RPMI7951 (cell line): ENCODE measurements at regions not wholly inside any gene's neighbourhood (a gene's known extent, or its start where the extent isn't known, plus 50 kb on each side); places are given as distances from the start of the nearest gene placed in this dataset.
"Not testable (repeated sequence)": the region's sequence is repeated elsewhere in the genome, so short reads cannot be mapped to it uniquely, and the experiment has no call there.

Experiments used
- DNase-seq: peaks from one replicate; pipeline ENCODE4 v3.0.0-alpha.2; 2012; ENCODE audit warnings: low read depth

GRCh38 chr3:18552579-18553105 lies 127.5 kb upstream of the SATB1 start:
- DNase-seq: not testable (repeated sequence)

DNA sequence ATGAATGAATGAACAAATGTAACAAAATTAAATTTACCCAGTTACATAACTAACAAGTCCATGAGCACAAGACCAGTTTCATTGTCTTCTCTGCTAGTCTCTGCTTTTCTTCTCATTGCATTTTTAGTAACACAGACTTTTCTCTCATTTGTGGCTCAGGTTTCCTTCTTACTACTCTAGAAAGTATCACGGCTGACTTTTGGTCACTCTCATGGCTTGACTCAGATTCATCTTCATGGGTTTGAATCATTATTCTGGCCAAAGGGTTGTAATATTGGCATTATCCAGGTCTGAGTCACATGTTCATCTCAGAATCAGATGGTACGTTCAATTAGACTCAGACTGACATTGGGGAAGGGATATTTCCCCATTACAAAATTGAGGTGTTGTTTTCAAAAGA lies 121.5 kb upstream of the SATB1 start:
- DNase-seq: no peak

- DNase-seq: peak; percentile 5
These were observed 119.0 kb upstream of the SATB1 start for GRCh38 chr3:18544146-18544545.

DNA sequence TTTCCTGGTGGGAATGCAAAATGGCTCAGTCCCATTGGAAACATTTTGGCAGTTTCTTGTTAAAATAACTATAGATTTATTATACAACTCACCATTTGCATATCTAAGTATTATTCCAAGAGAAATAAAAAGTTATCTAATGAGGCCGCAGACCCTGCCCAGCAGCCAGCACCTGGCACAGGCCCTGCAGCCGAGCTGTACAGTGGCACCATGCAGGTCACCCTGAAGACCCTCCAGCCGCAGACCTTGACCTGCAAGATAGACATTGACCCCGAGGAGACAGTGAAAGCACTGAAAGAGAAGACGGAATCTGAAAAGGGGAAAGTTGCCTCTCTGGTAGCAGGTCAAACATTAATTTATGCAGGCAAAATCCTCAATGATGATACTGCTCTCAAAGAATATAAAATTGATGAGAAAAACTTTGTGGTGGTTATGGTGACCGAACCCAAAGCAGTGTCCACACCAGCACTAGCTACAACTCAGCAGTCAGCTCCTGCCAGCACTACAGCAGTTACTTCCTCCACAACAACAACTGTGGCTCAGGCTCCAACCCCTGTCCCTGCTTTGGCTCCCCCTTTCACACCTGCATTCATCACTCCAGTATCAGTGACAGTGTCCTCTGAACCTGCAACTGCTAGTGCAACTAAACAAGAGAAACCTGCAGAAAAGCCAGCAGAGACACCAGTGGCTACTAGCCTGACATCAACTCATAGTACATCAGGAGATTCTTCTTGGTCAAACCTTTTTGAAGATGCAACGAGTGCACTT lies 113.5 kb upstream of the SATB1 start:
- DNase-seq: no peak

DNA sequence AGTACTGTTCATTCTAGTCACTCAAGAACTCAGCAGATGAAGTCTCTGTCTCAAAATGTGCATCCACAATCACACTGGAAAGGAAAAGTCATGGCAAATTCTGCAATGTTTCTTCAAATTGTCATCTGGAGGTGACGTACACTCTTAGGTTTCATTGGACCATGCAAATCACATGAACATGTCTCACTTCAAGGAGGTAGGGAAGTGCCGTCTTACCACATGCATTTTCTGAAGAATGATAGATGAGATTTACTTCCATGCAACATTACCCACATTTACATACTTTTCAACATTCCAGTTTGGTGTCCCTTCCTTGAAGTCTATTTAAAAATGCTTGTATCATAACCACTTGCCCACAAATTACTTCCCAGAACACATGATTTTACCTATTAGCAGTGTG lies 107.9 kb upstream of the SATB1 start:
- no peak for DNase-seq

DNA sequence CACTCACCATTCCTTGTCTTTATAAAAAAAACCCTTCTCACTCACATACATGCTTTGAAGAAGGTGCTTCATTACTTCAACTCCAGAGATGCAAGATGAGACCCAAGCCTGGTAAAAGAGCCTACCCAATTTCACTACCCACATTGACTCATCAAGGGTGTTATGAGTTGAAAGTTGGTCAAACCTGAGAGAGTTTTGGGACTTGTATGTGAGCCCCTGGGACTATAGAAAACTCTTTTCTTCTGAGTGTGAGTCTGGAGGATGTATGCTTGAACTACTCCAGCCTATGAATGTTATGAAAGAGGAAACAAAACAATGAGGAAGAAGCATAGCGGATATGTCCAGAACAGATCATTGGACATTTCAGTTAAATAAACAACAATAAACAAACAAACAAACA lies 106.5 kb upstream of the SATB1 start:
- no peak for DNase-seq

- DNase-seq: no peak
These were observed 104.5 kb upstream of the SATB1 start for GRCh38 chr3:18529631-18530030.

DNA sequence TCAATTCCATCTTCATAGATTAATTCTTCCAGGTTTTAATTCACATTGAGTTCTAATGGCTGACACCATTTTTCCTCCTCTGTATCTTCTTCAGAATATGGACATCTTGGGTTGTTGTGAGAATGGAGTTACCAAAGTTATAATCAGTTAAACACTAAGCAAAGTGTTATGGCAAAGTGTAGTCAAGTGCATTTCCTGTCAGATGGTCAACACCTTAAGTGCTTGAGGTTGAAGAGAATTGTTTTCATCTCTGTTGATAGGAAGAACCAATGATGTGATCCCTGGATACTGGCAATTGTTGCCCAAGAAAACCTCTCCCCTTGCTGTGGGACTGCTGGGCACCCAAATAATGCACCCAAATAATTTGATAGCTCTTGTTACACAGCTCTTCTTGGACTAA lies 102.6 kb upstream of the SATB1 start:
- no peak for DNase-seq

GRCh38 chr3:18526667-18527066 lies 101.5 kb upstream of the SATB1 start:
- DNase-seq: no peak

GRCh38 chr3:18516170-18516569 lies 91.0 kb upstream of the SATB1 start:
- not testable (repeated sequence) for DNase-seq

DNA sequence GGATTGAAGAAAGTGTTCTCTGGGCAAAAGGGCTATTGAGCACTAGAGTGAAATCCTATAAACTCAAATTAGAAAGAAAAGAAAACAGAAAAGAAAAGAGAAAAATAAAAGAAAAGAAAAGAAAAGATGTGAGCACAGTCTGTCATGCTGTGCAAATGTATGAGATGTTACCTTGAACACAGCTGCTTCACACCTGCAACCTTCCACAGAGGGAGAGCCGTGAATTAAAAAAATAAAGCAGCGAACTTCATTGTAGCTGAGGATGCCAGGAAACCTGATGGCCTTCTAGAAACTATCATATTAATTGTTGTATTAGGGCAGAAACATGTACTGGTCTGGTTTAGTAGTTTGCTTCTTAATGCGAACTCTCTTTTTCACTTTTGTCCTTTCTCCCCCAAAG lies 88.0 kb upstream of the SATB1 start:
- DNase-seq: no peak

DNA sequence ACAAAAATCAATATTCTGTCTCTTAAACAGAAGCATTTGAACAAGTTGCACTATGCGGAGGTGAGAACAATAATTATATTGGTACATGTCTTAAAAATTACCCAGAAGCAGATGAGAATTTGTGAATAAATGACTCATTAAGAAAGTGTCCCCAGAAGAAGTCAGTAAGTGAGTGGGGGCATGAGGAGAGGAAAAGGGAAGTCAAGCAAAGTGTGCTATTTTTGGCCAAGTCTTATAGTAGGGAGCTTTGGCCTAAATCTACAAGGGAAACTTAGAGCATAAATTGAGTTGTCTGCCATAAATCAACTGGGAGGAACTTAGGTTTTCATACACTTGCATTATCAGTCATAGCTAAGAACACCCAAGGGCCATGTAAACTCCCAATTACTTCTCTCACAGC lies 86.9 kb upstream of the SATB1 start:
- DNase-seq: no peak

GRCh38 chr3:18510947-18511346 lies 85.8 kb upstream of the SATB1 start:
- no peak for DNase-seq

DNA sequence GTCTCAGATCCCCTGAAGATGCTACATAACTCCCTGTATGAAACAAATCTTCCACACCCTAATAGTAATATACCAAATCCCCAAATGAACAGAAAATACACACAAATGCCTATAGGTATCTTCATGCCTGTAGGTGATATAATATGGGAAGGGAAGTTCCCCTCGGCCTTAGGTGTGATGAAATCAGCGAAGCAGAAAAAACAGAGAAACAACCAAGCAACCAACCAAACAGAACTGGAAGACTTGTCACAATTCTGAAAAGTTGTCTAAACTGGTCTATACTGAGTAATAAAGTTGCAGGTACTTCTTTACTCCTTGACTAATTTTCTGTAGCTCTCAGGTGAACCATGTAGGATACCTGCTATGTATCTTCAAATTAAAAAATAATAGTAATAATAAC lies 82.2 kb upstream of the SATB1 start:
- no peak for DNase-seq

- no peak for DNase-seq
These were observed 79.9 kb upstream of the SATB1 start for GRCh38 chr3:18505056-18505455.

- DNase-seq: no peak
These were observed 76.7 kb upstream of the SATB1 start for GRCh38 chr3:18501679-18502343.

DNA sequence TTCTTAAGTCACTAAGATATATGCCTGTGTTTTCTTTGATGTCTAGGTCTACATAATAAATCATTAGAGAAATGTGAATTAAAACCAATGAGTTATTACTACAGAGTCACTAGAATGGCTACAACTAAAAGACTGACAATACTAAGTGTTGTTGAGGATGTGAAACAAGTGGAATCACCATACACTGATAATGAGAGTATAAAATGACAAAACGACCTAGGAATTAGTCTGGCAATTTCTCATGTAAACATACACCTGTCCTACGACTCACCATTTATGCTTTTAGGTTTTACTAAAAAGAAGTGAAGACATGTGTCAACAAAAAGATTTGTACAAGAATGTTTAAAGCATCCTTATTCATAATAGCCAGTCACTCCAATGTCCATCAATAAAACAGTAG lies 75.2 kb upstream of the SATB1 start:
- no peak for DNase-seq

DNA sequence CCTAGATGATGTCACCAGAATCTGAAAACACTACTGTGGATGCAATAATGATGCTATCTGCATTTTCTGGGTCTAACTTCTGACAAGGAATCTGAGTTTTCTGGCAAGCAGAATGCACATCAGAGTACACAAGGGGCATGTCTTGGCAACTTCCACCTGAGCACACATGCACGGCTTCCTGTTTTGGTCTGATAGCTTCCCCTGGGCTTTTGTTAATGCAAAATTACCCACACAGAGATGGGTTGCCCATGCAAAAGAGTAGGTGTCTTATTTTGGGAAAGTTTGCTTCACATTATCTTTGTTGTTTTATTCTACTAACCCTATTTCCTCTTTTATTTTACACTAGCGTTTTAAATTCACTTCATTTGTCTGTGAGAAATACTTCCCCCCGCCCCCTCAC lies 74.2 kb upstream of the SATB1 start:
- no peak for DNase-seq

DNA sequence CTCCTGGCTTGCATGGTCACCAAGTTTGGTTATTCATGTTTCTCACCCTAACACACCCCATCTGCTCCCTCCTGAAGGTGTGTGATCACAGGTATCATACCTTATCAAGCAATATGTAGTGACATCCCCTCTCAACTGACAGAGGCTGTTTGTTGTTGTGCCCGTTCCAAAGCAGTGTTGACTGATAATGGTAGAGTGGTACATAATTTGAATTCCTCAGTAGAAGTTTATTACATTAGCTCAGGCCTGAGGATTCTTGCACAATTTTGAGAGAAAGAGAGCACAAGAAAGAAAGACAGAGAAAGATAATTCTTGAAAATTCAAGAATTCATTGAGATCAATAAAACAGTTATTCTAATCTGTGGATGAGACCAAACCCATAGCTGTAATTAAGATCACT lies 69.1 kb upstream of the SATB1 start:
- no peak for DNase-seq

DNA sequence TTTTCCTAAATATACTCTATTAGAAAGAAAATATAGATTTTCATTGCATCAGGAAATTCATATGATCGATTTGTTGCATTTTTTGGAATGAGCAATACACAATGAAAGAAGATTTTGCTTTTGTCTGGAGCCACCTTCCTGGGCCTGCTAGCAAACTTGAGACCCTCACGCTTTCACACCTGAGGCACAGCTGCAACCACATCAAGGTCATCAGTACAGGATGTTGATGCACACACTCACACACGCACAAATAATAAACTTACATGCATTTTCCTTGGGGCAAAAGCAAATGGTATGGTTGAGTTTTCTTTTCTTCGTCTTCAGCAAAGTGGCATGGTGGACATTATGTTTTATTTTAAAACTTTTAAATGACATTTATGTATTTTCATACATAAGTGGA lies 64.8 kb upstream of the SATB1 start:
- no peak for DNase-seq

DNA sequence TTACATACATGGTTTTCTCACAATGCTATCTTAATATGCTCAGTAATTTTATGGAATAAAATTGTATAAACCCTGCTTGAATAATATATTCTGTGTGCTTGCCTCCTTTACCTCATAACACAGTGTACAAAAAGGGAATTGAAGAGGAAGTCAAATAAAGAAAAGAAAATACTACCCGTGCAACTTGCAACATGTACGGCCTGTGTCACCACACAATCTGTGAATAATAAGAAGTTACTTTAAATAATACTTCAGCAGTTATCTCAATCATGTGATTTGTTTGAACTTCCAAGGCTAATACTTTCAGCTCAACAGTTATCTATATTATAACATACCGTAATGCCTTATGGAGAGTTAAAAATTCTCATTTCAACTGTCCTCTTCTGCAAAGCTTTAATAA lies 58.1 kb upstream of the SATB1 start:
- no peak for DNase-seq

DNA sequence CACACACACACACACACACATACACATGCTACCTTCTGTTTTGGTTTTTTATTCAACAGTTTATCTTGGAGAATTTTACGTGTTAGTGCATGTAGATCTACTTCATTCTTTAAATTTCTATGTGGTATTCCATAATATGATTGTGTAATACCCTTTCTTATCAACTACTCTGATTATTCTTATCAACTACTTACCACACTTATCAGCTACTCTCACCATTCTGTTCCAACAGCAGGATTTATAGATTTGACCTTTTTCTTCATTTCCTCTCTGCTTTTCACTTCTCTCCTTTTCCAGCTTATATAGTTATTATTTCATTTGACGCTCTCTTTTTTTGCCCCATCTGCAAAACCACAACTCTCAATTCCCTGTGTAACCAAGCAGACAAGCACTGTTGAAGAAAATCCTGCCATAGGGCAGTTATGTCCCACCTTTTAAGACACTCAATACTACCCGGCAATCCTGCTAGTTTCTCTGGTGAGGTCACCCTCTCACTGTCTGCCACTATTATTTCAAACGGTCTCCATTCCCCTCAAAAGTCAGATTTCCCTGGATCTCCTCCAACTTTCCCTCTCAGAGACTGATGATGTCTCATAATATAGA lies 56.9 kb upstream of the SATB1 start:
- no peak for DNase-seq

- no peak for DNase-seq
These were observed 52.5 kb upstream of the SATB1 start for GRCh38 chr3:18477620-18478019.
